ENCODE measurements at regions not wholly inside any gene's neighbourhood (a gene's known extent, or its start where the extent isn't known, plus 50 kb on each side); places are given as distances from the start of the nearest gene placed in this dataset.

DNA sequence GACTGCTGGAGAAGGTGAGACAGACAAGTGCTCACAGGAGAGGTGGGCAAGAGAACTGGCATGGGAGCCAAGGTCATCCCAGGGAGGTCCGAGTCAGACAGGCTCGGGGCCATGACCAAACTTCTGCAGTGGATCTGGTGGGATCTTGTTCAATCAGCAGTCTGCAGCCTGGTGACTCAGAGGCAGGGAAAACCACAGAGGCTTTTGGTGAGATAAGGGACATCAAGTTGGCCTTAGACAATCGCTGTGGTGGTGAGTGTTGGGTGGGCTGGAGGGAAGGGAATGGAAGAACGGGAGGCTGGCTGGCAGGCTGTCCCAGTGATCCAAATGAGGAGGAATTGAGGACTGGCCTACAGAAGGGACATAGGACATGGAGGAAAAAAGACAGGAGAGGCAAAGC lies 123.8 kb downstream of the TMEM174 start:
- WGBS (ENCODE audit: low lambda C conversion rate, missing lambda C conversion rate) = 47% methylated on average over 4 of the region's 4 CpGs
- Histone ChIP-seq H3K9me3 (ENCODE audit: low read depth) (no peaks in the 10 kb centered on the region), H3K4me2 (no peak overlapping the region), H3K4me1 (ENCODE audit: insufficient read depth) (peaks cover 25% of the 10 kb centered on the region), H4K20me1 (ENCODE audit: insufficient read depth, poor library complexity, severe bottlenecking) (no peaks in the 10 kb centered on the region), H3K27ac (no peak overlapping the region), H3K27me3 (peaks cover 74% of the 10 kb centered on the region), H3K36me3 (replicated peaks; ENCODE audit: insufficient read depth, low read depth) (no peaks in the 10 kb centered on the region), H3K79me2 (no peaks in the 10 kb centered on the region), H3K4me3 (no peak overlapping the region), H2AFZ (no peak overlapping the region), H3K9me2 (replicated peaks; ENCODE audit: insufficient read depth) (no peaks in the 10 kb centered on the region)
- TF ChIP-seq EZH2 (IDR thresholded peaks at IDR 0.05; ENCODE audit: borderline replicate concordance) (no peak), EZH2phosphoT487 (IDR thresholded peaks at IDR 0.05; ENCODE audit: low read depth, severe bottlenecking, unreplicated experiment) (no peak)
- TF ChIP-seq, protein P1, sequence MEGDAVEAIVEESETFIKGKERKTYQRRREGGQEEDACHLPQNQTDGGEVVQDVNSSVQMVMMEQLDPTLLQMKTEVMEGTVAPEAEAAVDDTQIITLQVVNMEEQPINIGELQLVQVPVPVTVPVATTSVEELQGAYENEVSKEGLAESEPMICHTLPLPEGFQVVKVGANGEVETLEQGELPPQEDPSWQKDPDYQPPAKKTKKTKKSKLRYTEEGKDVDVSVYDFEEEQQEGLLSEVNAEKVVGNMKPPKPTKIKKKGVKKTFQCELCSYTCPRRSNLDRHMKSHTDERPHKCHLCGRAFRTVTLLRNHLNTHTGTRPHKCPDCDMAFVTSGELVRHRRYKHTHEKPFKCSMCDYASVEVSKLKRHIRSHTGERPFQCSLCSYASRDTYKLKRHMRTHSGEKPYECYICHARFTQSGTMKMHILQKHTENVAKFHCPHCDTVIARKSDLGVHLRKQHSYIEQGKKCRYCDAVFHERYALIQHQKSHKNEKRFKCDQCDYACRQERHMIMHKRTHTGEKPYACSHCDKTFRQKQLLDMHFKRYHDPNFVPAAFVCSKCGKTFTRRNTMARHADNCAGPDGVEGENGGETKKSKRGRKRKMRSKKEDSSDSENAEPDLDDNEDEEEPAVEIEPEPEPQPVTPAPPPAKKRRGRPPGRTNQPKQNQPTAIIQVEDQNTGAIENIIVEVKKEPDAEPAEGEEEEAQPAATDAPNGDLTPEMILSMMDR (IDR thresholded peaks at IDR 0.05; ENCODE audit: poor library complexity) = no peak
- no peak for DNase-seq (ENCODE audit: low spot score)

DNA sequence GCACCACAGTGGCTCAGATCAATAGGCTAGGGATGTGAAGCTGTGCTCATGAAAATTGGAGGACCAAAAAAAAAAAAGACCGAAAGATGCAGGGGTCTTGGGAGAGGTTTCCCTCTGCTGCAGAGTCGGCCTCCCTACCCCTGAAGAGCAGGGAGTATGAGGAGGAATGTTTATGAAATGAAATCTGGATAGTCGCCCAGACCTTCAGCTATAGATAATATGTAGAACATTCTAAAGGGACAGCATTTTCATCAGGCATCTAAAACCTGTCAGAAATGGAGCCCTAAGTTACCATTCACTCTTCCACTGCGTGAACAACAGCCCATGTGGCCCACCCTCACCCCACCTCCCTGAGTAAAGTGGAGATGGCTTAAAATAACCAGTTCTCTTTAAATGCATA lies 122.9 kb downstream of the TMEM174 start:
- Histone ChIP-seq H3K27me3 (peaks cover 73% of the 10 kb centered on the region), H3K9me3 (ENCODE audit: low read depth) (no peaks in the 10 kb centered on the region), H3K4me3 (no peak overlapping the region), H3K27ac (no peak overlapping the region), H3K9me2 (replicated peaks; ENCODE audit: insufficient read depth) (no peaks in the 10 kb centered on the region), H3K36me3 (replicated peaks; ENCODE audit: insufficient read depth, low read depth) (no peaks in the 10 kb centered on the region), H4K20me1 (ENCODE audit: insufficient read depth, poor library complexity, severe bottlenecking) (no peaks in the 10 kb centered on the region), H3K79me2 (no peaks in the 10 kb centered on the region), H3K4me2 (no peak overlapping the region), H3K4me1 (ENCODE audit: insufficient read depth) (peaks cover 21% of the 10 kb centered on the region), H2AFZ (no peak overlapping the region)
- 59% methylated on average over 4 of the region's 4 CpGs for WGBS (ENCODE audit: low lambda C conversion rate, missing lambda C conversion rate)
- no peak for DNase-seq (ENCODE audit: low spot score)
- TF ChIP-seq EZH2 (IDR thresholded peaks at IDR 0.05; ENCODE audit: borderline replicate concordance) = no peak

DNA sequence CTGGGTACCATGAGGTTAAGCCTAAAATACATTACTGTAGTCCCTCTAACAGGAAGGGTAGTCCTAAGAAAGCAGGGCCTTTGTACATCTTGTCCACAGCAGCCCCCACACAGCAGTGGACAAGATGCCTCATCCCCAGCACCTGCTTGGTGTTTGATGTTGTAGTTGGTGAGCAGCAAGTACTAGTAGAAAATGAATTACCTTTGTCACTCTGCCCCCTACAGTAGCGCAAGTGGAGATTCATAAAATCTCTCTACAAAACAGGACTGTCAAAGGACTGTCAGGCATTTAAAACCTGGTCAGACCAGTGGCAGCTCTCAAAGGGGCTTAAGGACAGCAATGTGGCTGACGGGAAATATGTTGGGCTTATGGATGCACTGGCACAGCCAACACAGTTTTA lies 122.5 kb downstream of the TMEM174 start:
- H3K27me3 ChIP-seq = peaks cover 70% of the 10 kb centered on the region
- H3K4me2 ChIP-seq = no peak overlapping the region
- H3K9me3 ChIP-seq (ENCODE audit: low read depth) = no peaks in the 10 kb centered on the region
- H3K4me1 ChIP-seq (ENCODE audit: insufficient read depth) = peaks cover 17% of the 10 kb centered on the region
- H3K27ac ChIP-seq = no peak overlapping the region
- DNase-seq (ENCODE audit: low spot score) = no peak
- no peak overlapping the region for H3K4me3 ChIP-seq
- H3K36me3 ChIP-seq (replicated peaks; ENCODE audit: insufficient read depth, low read depth) = no peaks in the 10 kb centered on the region
- H3K79me2 ChIP-seq = no peaks in the 10 kb centered on the region
- TF ChIP-seq EZH2 (IDR thresholded peaks at IDR 0.05; ENCODE audit: borderline replicate concordance) = no peak
- TF ChIP-seq, protein P1 (IDR thresholded peaks at IDR 0.05; ENCODE audit: poor library complexity) = peak; percentile 30
- no peaks in the 10 kb centered on the region for H4K20me1 ChIP-seq (ENCODE audit: insufficient read depth, poor library complexity, severe bottlenecking)
- no peaks in the 10 kb centered on the region for H3K9me2 ChIP-seq (replicated peaks; ENCODE audit: insufficient read depth)
- 53% methylated on average over 2 of the region's 2 CpGs for WGBS (ENCODE audit: low lambda C conversion rate, missing lambda C conversion rate)
- no peak overlapping the region for H2AFZ ChIP-seq

DNA sequence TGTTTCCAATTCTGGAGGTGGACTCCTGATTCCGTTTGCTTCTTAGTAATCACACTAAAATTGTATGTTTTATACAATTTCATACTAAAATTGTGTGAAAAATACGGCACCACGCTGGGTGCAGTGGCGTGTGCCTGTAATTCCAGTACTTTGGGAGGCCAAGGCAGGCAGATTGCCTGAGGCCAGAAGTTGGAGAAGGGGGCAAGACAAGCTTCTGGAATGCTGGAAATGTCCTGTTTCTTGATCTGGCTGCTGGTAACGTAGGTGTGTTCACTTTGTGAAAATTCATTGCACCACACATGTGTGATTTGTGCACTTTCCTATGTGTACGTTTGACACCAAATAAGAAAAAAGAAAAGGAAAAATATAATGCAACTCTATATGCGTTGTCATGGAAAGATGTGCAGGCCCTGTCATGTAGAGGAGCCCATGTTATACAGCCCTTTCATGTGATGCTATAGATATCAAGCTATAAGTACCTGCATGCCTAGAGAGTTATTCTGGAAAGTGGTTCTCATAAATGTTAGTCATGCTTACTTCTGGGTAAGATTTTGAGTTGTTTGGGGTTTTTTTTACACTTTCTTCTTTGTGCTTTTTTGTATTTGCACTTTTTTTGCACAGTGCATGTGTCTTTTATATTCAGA lies 119.9 kb downstream of the TMEM174 start:
- no peak overlapping the region for H3K4me2 ChIP-seq
- H3K79me2 ChIP-seq = no peaks in the 10 kb centered on the region
- DNase-seq (ENCODE audit: low spot score) = no peak
- H3K27ac ChIP-seq = no peak overlapping the region
- H3K9me2 ChIP-seq (replicated peaks; ENCODE audit: insufficient read depth) = no peaks in the 10 kb centered on the region
- no peak overlapping the region for H3K4me3 ChIP-seq
- TF ChIP-seq, protein P1 (IDR thresholded peaks at IDR 0.05; ENCODE audit: poor library complexity) = no peak
- TF ChIP-seq EZH2phosphoT487 (IDR thresholded peaks at IDR 0.05; ENCODE audit: low read depth, severe bottlenecking, unreplicated experiment) (no peak), EZH2 (IDR thresholded peaks at IDR 0.05; ENCODE audit: borderline replicate concordance) (no peak)
- no peaks in the 10 kb centered on the region for H3K9me3 ChIP-seq (ENCODE audit: low read depth)
- peaks cover 49% of the 10 kb centered on the region for H3K27me3 ChIP-seq
- no peaks in the 10 kb centered on the region for H4K20me1 ChIP-seq (ENCODE audit: insufficient read depth, poor library complexity, severe bottlenecking)
- no peaks in the 10 kb centered on the region for H3K4me1 ChIP-seq (ENCODE audit: insufficient read depth)
- no peaks in the 10 kb centered on the region for H3K36me3 ChIP-seq (replicated peaks; ENCODE audit: insufficient read depth, low read depth)
- no peak overlapping the region for H2AFZ ChIP-seq
- WGBS (ENCODE audit: low lambda C conversion rate, missing lambda C conversion rate) = 76% methylated on average over 7 of the region's 7 CpGs
